C4-2B (cell line): ENCODE measurements at regions not wholly inside any gene's neighbourhood (a gene's known extent, or its start where the extent isn't known, plus 50 kb on each side); places are given as distances from the start of the nearest gene placed in this dataset.

Source experiments
- ZFX ChIP-seq: fragments of 450-650 bp; IDR thresholded peaks from 2 replicates; pipeline ENCODE4 v1.6.1; 2017
- TF ChIP-seq, protein P1 (sequence below): fragments of 450-650 bp; conservative IDR thresholded peaks from 2 replicates; pipeline ENCODE4 v1.5.1; 2017; ENCODE audit warnings: mild to moderate bottlenecking

DNA sequence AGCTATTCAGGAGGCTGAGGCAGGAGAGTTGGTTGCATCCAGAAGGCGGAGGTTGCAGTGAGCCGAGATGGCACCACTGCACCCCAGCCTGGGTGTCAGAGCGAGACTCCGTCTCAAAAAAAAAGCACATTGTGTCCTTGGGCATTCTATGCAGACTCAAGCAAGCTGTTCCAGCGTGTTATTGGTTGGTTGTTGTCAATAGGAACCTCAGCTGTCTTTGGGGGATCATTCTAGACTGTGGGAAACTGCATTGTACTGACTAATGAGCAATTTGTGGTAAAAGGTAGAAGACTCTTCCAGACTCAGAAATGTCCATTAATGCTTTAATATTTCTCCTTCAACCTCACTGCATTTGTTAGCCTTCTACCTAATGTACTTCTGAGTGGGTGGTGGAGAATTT is 379.5 kb upstream of the GRAMD2B start:
- TF ChIP-seq, protein P1, sequence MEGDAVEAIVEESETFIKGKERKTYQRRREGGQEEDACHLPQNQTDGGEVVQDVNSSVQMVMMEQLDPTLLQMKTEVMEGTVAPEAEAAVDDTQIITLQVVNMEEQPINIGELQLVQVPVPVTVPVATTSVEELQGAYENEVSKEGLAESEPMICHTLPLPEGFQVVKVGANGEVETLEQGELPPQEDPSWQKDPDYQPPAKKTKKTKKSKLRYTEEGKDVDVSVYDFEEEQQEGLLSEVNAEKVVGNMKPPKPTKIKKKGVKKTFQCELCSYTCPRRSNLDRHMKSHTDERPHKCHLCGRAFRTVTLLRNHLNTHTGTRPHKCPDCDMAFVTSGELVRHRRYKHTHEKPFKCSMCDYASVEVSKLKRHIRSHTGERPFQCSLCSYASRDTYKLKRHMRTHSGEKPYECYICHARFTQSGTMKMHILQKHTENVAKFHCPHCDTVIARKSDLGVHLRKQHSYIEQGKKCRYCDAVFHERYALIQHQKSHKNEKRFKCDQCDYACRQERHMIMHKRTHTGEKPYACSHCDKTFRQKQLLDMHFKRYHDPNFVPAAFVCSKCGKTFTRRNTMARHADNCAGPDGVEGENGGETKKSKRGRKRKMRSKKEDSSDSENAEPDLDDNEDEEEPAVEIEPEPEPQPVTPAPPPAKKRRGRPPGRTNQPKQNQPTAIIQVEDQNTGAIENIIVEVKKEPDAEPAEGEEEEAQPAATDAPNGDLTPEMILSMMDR: no peak
- no peak for TF ChIP-seq ZFX
